DMS114 treated with DMSO at 0.1 percent for 48 hours (cell line): ENCODE measurements at regions not wholly inside any gene's neighbourhood (a gene's known extent, or its start where the extent isn't known, plus 50 kb on each side); places are given as distances from the start of the nearest gene placed in this dataset.
"Not testable (repeated sequence)": the region's sequence is repeated elsewhere in the genome, so short reads cannot be mapped to it uniquely, and the experiment has no call there.

ENCODE experiments used
- DNase-seq: peaks from one replicate; lab custom pipeline; 2025; ENCODE audit not compliant: unreplicated experiment; lab: John Stamatoyannopoulos, UW

DNA sequence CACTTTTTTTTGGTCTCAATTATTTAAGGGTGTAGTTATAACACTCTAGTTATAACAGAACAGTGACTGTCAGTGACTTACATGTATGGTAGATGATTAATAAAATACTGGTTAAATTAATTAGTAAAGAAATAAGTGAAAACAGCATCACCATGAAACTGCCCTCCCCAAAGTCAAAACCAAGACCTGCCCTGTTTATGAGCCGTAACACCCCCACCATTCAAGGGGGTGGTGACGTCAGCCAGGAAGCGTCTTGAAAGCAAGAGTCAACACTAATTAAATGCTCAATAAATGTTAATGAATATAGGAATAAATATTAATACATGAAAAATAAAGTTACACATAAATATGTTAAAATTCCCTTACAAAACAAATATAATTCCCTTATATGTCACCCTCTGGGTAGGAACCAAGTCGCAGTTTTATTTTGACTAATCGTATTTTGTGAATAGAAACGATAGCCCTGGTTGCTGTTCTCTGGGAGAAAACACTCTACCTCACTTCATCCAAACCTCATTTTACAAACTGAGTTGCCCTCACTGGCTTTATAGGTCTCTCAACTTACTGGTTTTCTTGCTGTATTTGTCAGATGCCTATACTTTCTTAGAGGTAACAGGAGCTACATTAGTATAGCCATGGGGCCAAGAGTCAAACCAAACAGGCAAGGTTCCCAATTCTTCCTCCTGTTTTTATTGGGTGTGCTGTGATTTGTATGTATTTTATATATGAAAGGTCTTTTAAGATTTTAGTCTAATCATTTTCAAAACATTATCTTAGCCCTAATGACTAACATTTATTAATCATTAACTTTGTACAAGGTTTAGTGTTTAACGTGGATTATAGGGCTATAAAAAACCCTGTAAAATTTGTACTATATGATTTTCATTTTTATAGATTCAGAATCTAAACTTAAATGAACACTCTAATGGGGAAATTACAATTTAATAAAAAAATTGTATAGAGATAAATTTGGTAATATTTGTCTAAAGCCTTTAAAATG, 227.9 kb upstream of the IRAK1BP1 start:
- no peak for DNase-seq

DNA sequence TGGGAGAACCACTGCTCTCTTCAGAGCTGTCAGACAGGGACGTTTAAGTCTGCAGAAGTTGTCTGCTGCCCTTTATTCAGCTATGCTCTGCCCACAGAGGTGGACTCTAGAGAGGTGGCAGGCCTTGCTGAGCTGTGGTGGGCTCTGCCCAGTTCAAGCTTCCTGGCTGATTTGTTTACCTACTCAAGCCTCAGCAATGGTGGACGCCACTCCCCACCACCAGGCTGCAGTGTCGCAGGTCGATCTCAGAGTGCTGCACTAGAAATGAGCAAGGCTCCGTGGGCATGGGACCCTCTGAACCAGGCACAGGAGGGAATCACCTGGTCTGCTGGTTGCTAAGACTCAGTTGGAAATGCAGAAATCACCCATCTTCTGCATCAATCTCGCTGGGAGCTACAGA, 223.4 kb upstream of the IRAK1BP1 start:
- not testable (repeated sequence) for DNase-seq

DNA sequence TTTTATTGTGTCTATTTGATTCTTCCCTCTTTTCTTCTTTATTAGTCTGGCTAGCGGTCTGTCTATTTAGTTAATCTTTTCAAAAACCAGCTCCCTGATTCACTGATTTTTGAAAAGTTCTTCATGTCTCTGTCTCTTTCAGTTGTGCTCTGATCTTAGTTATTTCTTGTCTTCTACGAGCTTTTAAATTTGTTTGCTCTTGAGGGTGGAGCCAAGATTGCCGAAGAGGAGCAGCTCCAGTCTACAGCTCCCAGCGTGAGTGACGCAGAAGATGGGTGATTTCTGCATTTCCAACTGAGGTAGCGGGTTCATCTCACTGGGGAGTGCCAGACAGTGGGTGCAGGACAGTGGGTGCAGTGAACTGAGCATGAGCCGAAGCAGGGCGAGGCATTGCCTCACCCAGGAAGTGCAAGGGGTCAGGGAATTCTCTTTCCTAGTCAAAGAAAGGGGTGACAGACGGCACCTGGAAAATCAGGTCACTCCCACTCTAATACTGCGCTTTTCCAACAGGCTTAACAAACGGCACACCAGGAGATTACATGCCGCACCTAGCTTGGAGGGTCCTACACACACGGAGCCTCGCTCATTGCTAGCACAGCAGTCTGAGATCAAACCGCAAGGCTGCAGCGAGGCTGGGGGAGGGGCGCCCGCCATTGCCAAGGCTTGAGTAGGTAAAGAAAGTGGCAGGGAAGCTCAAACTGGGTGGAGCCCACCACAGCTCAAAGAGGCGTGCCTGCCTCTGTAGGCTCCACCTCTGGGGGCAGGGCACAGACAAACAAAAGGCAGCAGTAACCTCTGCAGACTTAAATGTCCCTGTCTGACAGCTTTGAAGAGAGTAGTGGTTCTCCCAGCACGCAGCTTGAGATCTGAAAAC, 220.6 kb upstream of the IRAK1BP1 start:
- not testable (repeated sequence) for DNase-seq

- DNase-seq = not testable (repeated sequence)
These were observed 201.5 kb upstream of the IRAK1BP1 start for GRCh38 chr6:78665819-78666218.

DNA sequence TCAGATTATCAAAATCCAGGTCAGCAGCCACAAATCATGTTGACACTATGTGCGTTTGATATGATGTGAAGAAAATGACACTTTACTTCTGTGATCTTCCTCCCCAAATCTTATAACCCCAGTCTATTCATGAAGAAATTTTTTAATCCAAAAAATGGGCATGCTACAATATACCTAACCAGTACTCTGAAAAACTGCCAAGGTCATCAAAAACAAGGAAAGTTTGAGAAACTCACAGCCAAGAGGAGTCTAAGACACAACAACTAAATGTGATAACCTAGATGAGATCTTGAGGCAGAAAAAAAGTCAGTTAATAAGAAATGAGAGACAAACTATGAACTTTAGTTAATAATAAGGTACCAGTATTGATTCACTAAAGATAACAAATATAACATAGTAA, 200.6 kb upstream of the IRAK1BP1 start:
- no peak for DNase-seq

DNA sequence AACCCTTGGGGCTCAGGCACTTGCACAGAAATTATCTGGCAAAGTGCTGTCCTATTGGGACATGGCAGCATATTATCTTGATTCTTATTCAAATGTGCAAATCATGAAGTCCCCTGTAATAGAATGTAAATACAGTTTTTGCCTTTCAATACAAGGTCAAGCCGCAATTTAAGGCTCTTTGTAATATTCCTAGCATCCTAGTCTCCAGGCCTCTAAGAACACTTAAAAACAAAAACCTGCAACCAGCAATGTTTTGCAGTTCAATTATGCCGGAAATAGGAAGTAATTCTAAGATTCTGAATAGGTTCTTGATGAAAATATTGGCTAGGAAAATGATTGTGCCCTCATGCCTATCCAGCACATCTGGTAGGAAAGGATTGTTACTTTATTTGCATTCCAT, 197.2 kb upstream of the IRAK1BP1 start:
- DNase-seq = no peak

- no peak for DNase-seq
These were observed 196.5 kb upstream of the IRAK1BP1 start for GRCh38 chr6:78670802-78671201.

DNA sequence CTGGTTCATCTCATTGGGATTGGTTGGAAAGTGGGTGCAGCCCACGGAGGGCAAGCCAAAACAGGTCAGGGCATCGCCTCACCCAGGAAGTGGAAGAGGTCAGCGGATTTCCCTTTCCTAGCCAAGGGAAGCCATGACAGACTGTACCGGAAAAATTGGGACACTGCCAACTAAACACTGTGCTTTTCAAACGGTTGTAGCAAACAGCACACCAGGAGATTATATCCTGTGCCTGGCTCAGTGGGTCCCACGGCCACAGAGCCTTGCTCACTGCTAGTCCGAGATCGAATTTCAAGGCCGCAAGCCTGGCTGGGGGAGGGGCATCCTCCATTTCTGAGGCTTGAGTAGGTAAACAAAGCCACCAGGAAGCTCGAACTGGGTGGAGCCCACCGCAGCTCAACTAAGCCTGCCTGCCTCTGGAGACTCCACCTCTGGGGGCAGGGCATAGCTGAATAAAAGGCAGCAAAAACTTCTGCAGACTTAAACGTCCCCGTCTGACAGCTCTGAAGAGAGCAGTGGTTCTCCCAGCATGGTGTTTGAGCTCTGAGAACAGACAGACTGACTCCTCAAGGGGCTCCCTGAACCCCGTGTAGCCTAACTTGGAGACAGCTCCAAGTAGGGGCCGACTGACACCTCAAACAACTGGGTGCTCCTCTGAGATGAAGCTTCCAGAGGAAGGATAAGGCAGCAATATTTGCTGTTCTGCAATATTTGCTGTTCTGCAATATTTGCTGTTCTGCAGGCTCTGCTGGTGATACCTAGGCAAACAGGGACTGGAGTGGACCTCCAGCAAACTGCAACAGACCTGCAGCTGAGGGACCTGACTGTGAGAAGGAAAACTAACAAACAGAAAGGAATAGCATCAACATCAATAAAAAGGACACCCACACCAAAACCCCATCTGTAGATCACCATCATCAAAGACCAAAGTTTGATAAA, 191.0 kb upstream of the IRAK1BP1 start:
- not testable (repeated sequence) for DNase-seq

GRCh38 chr6:78688668-78689067, 178.7 kb upstream of the IRAK1BP1 start:
- DNase-seq = no peak

DNA sequence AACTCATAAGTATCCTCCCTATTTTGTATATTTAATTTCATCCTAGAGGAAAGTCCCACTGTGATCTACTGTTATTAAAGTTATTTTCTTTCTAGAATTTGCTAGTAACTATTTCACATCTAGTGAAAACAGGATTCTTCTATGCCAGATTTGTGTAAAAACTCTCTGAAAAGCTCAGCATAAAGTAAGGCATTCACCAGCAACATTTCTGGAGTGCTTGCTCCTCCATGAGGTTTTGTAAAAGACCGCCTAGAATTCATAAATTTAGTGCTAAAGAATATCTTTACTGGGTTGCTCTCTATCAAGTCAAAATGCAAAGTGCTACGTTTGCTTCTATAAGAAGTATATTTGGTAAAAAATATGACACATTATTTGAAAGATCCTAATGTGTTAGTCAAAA, 173.5 kb upstream of the IRAK1BP1 start:
- no peak for DNase-seq

DNA sequence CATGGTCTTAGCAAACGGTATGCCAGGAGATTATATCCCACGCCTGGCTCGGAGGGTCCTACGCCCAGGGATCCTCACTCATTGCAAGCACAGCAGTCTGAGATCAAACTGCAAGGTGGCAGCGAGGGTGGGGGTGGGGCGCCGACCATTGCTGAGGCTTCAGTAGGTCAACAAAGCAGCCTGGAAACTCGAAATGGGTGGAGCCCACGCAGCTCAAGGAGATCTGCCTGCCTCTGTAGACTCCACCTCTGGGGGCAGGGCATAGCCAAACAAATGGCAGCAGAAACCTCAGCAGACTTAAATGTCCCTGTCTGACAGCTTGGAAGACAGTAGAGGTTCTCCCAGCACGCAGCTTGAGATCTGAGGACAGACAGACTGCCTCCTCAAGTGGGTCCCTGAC, 172.7 kb upstream of the IRAK1BP1 start:
- DNase-seq = not testable (repeated sequence)

DNA sequence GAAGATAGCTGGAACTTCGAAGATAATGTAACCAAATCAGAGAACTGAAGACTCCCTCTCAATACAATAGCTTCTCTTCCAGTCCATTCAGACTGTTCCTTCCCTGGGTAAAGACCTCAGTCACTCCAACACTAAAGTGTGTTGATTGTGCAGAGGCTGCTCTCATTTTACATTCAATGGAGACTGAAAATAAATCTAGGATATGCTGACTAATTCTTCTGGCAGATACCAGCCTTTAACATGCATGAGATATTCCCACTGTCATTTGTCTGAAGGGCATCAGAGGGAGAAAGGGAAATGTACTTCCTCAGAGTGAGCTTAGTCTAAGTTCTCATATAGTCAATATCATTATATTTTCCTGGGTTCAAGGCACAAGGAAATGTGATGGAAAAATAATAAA, 166.4 kb upstream of the IRAK1BP1 start:
- DNase-seq = no peak

DNA sequence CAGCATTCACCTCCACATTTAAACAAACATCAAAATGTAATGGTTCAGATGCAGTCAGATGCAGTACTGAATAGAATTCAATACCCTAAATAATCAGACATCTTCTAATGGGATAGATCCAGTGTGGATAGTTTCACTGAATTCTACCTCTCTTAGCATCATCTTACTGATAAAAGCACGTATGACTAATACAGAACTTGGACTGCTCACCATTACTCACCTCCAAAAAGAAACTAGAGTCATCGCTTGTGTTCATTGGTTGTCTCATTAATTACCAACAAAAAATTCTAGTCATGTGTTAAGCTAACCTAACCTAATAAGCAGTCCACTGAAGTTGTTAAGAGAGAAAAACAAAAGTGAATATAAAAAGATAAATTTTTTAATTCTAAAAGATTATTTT, 165.9 kb upstream of the IRAK1BP1 start:
- no peak for DNase-seq

- no peak for DNase-seq
These were observed 158.3 kb upstream of the IRAK1BP1 start for GRCh38 chr6:78709021-78709420.

DNA sequence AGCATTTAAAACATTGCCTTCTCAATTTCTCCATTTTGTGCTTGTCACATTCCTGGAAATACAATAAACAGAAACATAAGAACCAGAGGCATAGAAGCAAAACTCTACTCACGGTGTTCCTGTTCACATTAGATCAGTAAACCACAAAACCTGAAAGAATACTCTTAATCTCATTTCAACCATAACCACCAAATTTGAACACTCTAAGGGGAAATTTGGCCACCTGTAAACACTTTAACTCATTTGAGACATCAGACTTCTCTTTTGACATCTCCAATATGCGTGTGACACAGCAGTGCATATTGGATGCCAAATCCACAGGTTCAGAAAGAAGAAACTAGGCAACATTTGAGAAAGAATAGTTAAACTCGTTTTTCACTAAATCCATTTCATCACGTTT, 153.8 kb upstream of the IRAK1BP1 start:
- DNase-seq = no peak

DNA sequence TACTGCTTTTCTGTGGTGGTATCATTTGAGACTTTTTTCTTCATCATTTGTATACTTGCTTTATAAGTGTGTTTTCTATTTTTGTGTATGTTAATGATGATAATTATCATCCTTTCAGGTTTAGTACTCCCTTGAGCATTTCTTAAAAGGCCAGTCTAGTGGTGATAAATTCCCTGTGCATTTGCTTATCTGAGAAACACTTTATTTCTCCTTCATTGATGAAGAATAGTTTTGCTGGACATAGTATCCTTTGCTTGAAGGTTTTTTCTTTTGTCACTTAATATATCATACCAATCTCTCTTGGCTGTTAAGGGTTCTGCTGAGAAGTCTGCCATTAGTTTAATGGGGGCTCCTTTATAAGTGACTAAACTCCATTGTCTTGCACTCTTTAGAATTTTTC, 123.2 kb upstream of the IRAK1BP1 start:
- DNase-seq = no peak

DNA sequence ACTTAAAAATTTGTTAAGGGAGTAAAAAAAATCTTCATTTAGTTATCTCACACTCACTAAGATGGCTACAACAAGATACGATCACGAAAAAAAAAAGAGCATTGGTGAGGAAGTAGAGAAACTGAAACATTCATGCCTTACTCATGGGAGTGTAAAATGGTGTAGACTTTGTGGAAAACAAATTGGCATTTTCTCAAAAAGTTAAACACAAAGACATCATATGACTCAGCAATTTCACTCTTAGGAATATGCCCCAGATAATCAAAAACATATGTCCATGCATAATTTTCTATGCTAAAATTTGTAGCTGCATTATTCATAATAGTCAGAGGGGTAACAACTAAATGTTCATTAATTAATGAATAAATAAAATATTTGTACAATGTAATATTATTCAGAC, 120.9 kb upstream of the IRAK1BP1 start:
- DNase-seq = no peak

- no peak for DNase-seq
These were observed 118.0 kb upstream of the IRAK1BP1 start for GRCh38 chr6:78749326-78749725.

DNA sequence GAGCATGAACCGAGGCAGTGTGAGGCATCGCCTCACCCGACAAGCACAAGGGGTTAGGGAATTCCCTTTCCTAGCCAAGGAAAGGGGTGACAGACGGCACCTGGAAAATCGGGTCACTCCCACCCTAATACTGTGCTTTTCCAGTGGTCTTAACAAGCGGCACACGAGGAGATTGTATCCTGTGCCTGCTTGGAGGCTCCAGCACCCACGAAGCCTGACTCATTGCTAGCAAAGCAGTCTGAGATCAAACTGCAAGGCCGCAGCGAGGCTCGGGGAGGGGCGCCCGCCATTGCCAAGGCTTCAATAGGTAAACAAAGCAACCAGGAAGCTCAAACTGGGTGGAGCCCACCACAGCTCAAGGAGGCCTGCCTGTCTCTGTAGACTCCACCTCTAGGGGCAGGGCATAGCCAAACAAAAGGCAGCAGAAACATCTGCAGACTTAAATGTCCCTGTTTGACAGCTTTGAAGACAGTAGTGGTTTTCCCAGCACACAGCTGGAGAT, 109.0 kb upstream of the IRAK1BP1 start:
- DNase-seq = not testable (repeated sequence)

DNA sequence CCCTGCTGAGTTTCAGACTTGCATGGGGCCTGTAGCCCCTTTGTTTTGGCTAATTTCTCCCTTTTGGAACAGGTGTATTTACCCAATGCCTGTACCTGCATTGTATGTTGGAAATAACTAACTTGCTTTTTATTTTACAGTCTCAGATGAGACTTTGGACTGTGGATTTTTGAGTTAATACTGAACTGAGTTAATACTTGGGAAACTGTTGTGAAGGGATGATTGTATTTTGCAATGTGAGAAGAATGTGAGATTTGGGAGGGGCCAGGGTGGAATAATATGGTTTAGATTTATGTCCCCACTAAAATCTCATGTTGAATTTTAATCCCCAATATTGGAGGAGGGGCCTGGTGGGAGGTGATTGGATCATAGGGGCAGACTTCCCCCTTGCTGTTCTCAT, 99.1 kb upstream of the IRAK1BP1 start:
- no peak for DNase-seq

- no peak for DNase-seq
These were observed 96.6 kb upstream of the IRAK1BP1 start for GRCh38 chr6:78770765-78771164.
